ENCODE measurements at regions not wholly inside any gene's neighbourhood (a gene's known extent, or its start where the extent isn't known, plus 50 kb on each side); places are given as distances from the start of the nearest gene placed in this dataset.

DNA sequence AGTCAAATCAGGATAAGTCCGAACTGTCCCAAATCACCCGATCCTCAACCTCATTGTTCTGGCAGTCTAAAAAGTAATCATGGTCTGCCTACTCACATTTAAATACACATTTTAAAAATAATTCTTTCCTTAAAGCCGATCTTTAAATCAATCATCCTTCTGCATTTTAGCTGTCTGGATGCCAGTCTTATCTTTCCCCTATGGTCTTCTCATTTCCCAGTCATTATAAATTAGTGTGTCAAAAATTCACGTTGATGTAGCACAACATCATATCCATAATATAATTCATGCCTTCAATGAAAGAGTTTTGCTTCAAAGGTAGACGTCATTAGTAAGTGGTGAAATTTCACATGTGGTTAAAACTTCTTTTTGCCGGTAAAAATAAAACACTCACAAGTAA, 108.1 kb upstream of the FRG1 start:
- Histone ChIP-seq H2AFZ (ENCODE audit: low read length) (no peak overlapping the region), H3K4me2 (ENCODE audit: low read depth, low read length) (no peak overlapping the region), H3K9me2 (replicated peaks; ENCODE audit: insufficient read depth, low read length) (no peaks in the 10 kb centered on the region), H3K4me1 (ENCODE audit: low read length) (no peaks in the 10 kb centered on the region), H3K4me3 (ENCODE audit: low read length) (no peak overlapping the region), H3K27ac (ENCODE audit: low read length) (no peak overlapping the region), H3K9me3 (replicated peaks; ENCODE audit: insufficient read depth, low read length) (no peaks in the 10 kb centered on the region), H3K27me3 (replicated peaks; ENCODE audit: insufficient read depth, low read length) (no peaks in the 10 kb centered on the region), H3K9ac (ENCODE audit: low read length) (no peak overlapping the region), H3F3A (ENCODE audit: insufficient read depth, low read length) (no peaks in the 10 kb centered on the region), H3K79me2 (ENCODE audit: low read length) (no peaks in the 10 kb centered on the region), H4K20me1 (ENCODE audit: insufficient read depth, low read length) (no peaks in the 10 kb centered on the region), H3K36me3 (replicated peaks; ENCODE audit: insufficient read depth, low read length) (no peaks in the 10 kb centered on the region)
- TF ChIP-seq, protein P1, sequence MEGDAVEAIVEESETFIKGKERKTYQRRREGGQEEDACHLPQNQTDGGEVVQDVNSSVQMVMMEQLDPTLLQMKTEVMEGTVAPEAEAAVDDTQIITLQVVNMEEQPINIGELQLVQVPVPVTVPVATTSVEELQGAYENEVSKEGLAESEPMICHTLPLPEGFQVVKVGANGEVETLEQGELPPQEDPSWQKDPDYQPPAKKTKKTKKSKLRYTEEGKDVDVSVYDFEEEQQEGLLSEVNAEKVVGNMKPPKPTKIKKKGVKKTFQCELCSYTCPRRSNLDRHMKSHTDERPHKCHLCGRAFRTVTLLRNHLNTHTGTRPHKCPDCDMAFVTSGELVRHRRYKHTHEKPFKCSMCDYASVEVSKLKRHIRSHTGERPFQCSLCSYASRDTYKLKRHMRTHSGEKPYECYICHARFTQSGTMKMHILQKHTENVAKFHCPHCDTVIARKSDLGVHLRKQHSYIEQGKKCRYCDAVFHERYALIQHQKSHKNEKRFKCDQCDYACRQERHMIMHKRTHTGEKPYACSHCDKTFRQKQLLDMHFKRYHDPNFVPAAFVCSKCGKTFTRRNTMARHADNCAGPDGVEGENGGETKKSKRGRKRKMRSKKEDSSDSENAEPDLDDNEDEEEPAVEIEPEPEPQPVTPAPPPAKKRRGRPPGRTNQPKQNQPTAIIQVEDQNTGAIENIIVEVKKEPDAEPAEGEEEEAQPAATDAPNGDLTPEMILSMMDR (IDR thresholded peaks at IDR 0.05; ENCODE audit: low read length), result no peak
- TF ChIP-seq EZH2phosphoT487 (IDR thresholded peaks at IDR 0.05; ENCODE audit: low read length) (no peak), EZH2 (optimal IDR thresholded peaks at IDR 0.05; ENCODE audit: low read depth, low read length) (no peak)
- DNase-seq, result no peak

DNA sequence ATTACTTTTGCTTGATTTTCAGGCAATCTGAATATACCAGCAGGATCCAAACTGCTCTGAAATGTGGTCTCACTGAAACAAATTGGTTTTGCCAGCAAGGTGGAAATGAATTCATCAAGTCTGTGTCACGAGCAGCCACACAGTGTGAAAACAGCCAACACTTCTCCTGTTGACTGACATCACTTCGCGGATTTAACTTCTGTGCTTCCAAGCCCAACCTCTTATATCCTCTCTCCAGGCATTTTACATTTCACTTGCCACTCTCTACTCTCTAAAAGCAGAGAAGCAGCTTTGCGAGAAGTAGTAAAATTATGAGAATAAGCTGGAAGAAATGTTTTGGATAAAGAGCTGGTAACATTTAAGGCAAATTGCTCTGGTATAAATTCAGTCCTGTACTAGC, 106.1 kb upstream of the FRG1 start:
- no peak for DNase-seq
- Histone ChIP-seq H3K4me2 (ENCODE audit: low read depth, low read length) (no peak overlapping the region), H3K9ac (ENCODE audit: low read length) (no peak overlapping the region), H4K20me1 (ENCODE audit: insufficient read depth, low read length) (no peaks in the 10 kb centered on the region), H3F3A (ENCODE audit: insufficient read depth, low read length) (no peaks in the 10 kb centered on the region), H3K9me2 (replicated peaks; ENCODE audit: insufficient read depth, low read length) (no peaks in the 10 kb centered on the region), H3K4me1 (ENCODE audit: low read length) (no peaks in the 10 kb centered on the region), H3K36me3 (replicated peaks; ENCODE audit: insufficient read depth, low read length) (no peaks in the 10 kb centered on the region), H3K9me3 (replicated peaks; ENCODE audit: insufficient read depth, low read length) (no peaks in the 10 kb centered on the region), H3K27me3 (replicated peaks; ENCODE audit: insufficient read depth, low read length) (no peaks in the 10 kb centered on the region), H3K79me2 (ENCODE audit: low read length) (no peaks in the 10 kb centered on the region), H3K27ac (ENCODE audit: low read length) (no peak overlapping the region), H3K4me3 (ENCODE audit: low read length) (no peak overlapping the region), H2AFZ (ENCODE audit: low read length) (no peak overlapping the region)
- no peak for TF ChIP-seq EZH2 (optimal IDR thresholded peaks at IDR 0.05; ENCODE audit: low read depth, low read length)
- no peak for TF ChIP-seq EZH2phosphoT487 (IDR thresholded peaks at IDR 0.05; ENCODE audit: low read length)
- TF ChIP-seq, protein P1 (IDR thresholded peaks at IDR 0.05; ENCODE audit: low read length), result no peak

DNA sequence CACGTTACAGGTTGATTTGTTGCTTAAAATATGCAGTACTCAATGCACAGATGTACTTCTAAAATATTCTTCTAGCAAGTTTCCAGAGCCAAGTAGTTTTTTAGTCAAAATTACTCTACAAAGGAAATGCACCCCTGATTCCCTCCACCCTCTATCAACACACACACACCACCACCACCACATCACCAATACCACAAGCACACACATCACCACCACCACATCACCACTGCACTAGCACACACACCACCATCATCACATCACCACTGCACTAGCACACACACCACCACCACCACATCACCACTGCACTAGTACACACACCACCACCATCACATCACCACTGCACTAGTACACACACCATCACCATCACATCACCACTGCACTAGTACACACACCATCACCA, 105.2 kb upstream of the FRG1 start:
- H4K20me1 ChIP-seq (ENCODE audit: insufficient read depth, low read length), result no peaks in the 10 kb centered on the region
- TF ChIP-seq EZH2phosphoT487 (IDR thresholded peaks at IDR 0.05; ENCODE audit: low read length) (no peak), EZH2 (optimal IDR thresholded peaks at IDR 0.05; ENCODE audit: low read depth, low read length) (no peak)
- TF ChIP-seq, protein P1 (IDR thresholded peaks at IDR 0.05; ENCODE audit: low read length), result no peak
- H3K4me1 ChIP-seq (ENCODE audit: low read length), result no peaks in the 10 kb centered on the region
- H3F3A ChIP-seq (ENCODE audit: insufficient read depth, low read length), result no peaks in the 10 kb centered on the region
- H3K9me2 ChIP-seq (replicated peaks; ENCODE audit: insufficient read depth, low read length), result no peaks in the 10 kb centered on the region
- H3K27ac ChIP-seq (ENCODE audit: low read length), result no peak overlapping the region
- no peak overlapping the region for H2AFZ ChIP-seq (ENCODE audit: low read length)
- no peaks in the 10 kb centered on the region for H3K79me2 ChIP-seq (ENCODE audit: low read length)
- no peak overlapping the region for H3K4me3 ChIP-seq (ENCODE audit: low read length)
- no peaks in the 10 kb centered on the region for H3K27me3 ChIP-seq (replicated peaks; ENCODE audit: insufficient read depth, low read length)
- no peak overlapping the region for H3K9ac ChIP-seq (ENCODE audit: low read length)
- no peak overlapping the region for H3K4me2 ChIP-seq (ENCODE audit: low read depth, low read length)
- H3K9me3 ChIP-seq (replicated peaks; ENCODE audit: insufficient read depth, low read length), result no peaks in the 10 kb centered on the region
- DNase-seq, result no peak
- H3K36me3 ChIP-seq (replicated peaks; ENCODE audit: insufficient read depth, low read length), result no peaks in the 10 kb centered on the region
